ENCODE measurements at regions not wholly inside any gene's neighbourhood (a gene's known extent, or its start where the extent isn't known, plus 50 kb on each side); places are given as distances from the start of the nearest gene placed in this dataset.
"Not testable (repeated sequence)": the region's sequence is repeated elsewhere in the genome, so short reads cannot be mapped to it uniquely, and the experiment has no call there.

GRCh38 chr21:31819692-31820091 lies 53.1 kb upstream of the HUNK start:
- intact Hi-C loops (cut with DNase I); DNase-seq: not testable (repeated sequence)

GRCh38 chr21:31814356-31814755 lies 58.5 kb upstream of the HUNK start:
- DNase-seq; intact Hi-C loops (cut with DNase I): not testable (repeated sequence)

GRCh38 chr21:31813862-31814261 lies 59.0 kb upstream of the HUNK start:
- intact Hi-C loops (cut with DNase I): no loop called here
- no peak for DNase-seq

- intact Hi-C loops (cut with DNase I): loop anchor here (10.0 kb wide), 1 partner anchor 51 kb away; no protein-coding TSS in a partner anchor
- peak in 6 of 42 donors; percentile 9 to 53 (median 32) for DNase-seq
Measured at GRCh38 chr21:31804008-31804394, 68.8 kb upstream of the HUNK start.

- intact Hi-C loops (cut with DNase I): loop anchor here (10.0 kb wide), 1 partner anchor 51 kb away; no protein-coding TSS in a partner anchor
- no peak for DNase-seq
Measured at GRCh38 chr21:31803039-31804007, 69.5 kb upstream of the HUNK start.

GRCh38 chr21:31802331-31802730 lies 70.4 kb upstream of the SCAF4 start:
- intact Hi-C loops (cut with DNase I): loop anchor here (10.0 kb wide), 1 partner anchor 52 kb away; no protein-coding TSS in a partner anchor
- no peak for DNase-seq

- DNase-seq: no peak
- intact Hi-C loops (cut with DNase I): loop anchor here (10.0 kb wide), 1 partner anchor 53 kb away; no protein-coding TSS in a partner anchor
Measured at GRCh38 chr21:31801551-31802219, 69.8 kb upstream of the SCAF4 start.

- intact Hi-C loops (cut with DNase I): no loop called here
- DNase-seq: peak in 30 of 42 donors; percentile 9 to 83 (median 48)
Measured at GRCh38 chr21:31798842-31799704, 67.2 kb upstream of the SCAF4 start.

- no peak for DNase-seq
- intact Hi-C loops (cut with DNase I): no loop called here
Measured at GRCh38 chr21:31795992-31796391, 64.1 kb upstream of the SCAF4 start.

GRCh38 chr21:31790420-31790819 lies 58.5 kb upstream of the SCAF4 start:
- intact Hi-C loops (cut with DNase I); DNase-seq: not testable (repeated sequence)

GRCh38 chr21:31788581-31788980 lies 56.7 kb upstream of the SCAF4 start:
- no peak for DNase-seq
- intact Hi-C loops (cut with DNase I): no loop called here

GRCh38 chr21:31787691-31788090 lies 55.8 kb upstream of the SCAF4 start:
- DNase-seq; intact Hi-C loops (cut with DNase I): not testable (repeated sequence)

- intact Hi-C loops (cut with DNase I): no loop called here
- DNase-seq: no peak
Measured at GRCh38 chr21:31786164-31786920, 54.4 kb upstream of the SCAF4 start.

- peak; percentile 9 to 92 (median 78) for DNase-seq
- intact Hi-C loops (cut with DNase I): not testable (repeated sequence)
Measured at GRCh38 chr21:31785237-31786163, 53.6 kb upstream of the SCAF4 start.

GRCh38 chr21:31781737-31782136 lies 49.8 kb upstream of the SCAF4 start:
- peak in 14 of 42 donors; percentile 11 to 59 (median 28) for DNase-seq
- intact Hi-C loops (cut with DNase I): loop anchor here (5.0 kb wide), 1 partner anchor 476 kb away; no protein-coding TSS in a partner anchor
